Activated CD4-positive, CD25-positive, alpha-beta regulatory T cell treated with anti-CD3 and anti-CD28 coated beads, Interleukin-2, amount 50 U/mL, for 16 hours (primary cell): ENCODE measurements at regions not wholly inside any gene's neighbourhood (a gene's known extent, or its start where the extent isn't known, plus 50 kb on each side); places are given as distances from the start of the nearest gene placed in this dataset.

Experiments
- DNase-seq: peaks from one replicate; pipeline ENCODE4 v3.0.0-alpha.2; 2020; ENCODE audit warnings: low read depth, low spot score

DNA sequence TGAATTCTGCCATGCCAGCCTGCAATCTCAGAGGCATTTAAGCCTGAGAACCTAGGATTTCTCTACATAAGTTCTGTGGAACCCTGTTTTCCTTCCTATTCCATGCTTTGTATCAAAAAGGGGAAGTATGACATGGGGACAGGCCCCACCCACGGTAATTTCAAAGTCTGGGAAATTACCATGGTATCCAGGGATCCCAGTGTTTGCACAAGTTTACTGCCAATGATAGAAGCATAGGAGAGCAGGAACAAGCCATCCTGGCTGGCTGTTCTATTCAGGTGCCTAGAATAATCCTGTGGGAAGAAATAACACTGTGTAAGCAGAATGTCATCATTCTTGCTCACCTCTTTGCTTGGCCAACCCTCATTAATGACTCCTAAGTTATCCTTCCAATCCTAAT is 53.8 kb upstream of the ATP1B1 start:
- DNase-seq = no peak

DNA sequence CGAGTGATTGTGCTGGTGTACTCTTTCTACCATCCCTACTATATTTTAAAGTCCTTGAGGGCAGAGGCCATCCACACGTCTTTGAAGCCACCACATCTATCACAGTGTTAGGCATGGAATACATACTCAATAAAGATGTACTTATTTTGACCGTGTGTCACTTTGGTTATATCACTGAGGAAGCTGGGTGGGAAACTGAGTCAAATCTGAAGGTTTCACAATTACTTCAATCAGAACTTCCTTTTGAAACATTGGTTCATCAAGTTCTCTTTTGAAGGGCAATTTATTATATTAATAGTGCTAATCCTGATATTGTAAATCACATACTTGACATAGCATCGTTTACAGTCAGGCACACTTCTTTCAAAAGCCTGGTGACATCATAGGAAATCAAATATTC is 53.3 kb upstream of the ATP1B1 start:
- DNase-seq = no peak
